ENCODE measurements at regions not wholly inside any gene's neighbourhood (a gene's known extent, or its start where the extent isn't known, plus 50 kb on each side); places are given as distances from the start of the nearest gene placed in this dataset.

DNA sequence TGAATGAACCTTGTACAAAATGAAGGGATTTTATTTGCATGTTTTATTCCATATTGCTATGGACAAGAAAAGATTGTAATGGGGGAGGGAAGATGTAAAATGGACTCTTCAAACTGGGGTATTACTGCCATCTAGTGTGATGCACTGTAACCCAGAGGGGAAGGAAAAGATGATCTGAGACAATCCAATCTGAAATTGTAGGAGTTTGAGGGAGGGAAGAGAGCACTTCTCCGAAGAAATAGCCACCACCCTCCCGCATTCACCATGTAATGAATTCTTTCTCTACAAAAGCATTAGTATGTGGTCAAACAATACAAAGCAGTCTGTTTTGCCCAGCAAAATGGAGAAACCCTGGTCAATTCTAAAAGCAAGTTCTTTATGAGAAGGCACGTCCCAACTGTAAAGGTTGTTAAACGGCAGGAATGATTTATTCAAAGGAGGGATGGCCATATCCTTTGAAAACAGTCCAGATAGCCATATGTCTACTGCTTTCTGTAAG, 679.5 kb upstream of the NRSN1 start:
- Histone ChIP-seq H3K36me3 (ENCODE audit: insufficient read depth, low read length) (no peaks in the 10 kb centered on the region), H3K27ac (no peak overlapping the region), H3K9ac (ENCODE audit: insufficient read length) (no peak overlapping the region), H3K9me3 (ENCODE audit: low read depth, low read length) (no peaks in the 10 kb centered on the region), H3K4me3 (no peak overlapping the region)
- no peak for TF ChIP-seq EZH2 (IDR thresholded peaks at IDR 0.05)
- no peak for TF ChIP-seq POLR2AphosphoS5 (IDR thresholded peaks at IDR 0.05; ENCODE audit: borderline replicate concordance, low read depth, low read length)
- TF ChIP-seq FOXP2 (optimal IDR thresholded peaks at IDR 0.05; ENCODE audit: control extremely low read depth, extremely low read length, insufficient read depth): no peak
- DNase-seq (ENCODE audit: low read depth, low spot score): peak; percentile 35

DNA sequence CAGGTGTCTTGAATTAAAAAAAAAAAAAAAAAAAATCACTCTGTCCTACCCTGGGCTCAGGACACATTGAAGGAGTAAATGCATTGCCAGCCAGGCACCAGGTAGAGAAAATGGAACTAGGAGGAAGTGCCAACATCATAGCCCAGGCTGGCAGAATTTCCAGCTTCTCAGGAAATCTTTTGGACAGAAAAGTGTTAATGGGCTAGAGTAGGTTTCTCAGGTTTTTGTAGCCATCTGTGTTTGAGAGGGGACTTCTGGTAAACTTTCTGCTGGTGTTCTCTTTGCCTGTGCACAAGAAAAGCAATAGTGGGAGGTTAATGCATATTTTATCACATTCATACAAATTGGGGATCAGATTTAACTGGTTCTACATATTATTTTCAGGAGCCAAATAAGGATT, 678.3 kb upstream of the NRSN1 start:
- no peak overlapping the region for H3K4me3 ChIP-seq
- H3K9me3 ChIP-seq (ENCODE audit: low read depth, low read length): no peaks in the 10 kb centered on the region
- H3K27ac ChIP-seq: no peak overlapping the region
- no peaks in the 10 kb centered on the region for H3K36me3 ChIP-seq (ENCODE audit: insufficient read depth, low read length)
- no peak overlapping the region for H3K9ac ChIP-seq (ENCODE audit: insufficient read length)
- DNase-seq (ENCODE audit: low read depth, low spot score): no peak
- TF ChIP-seq EZH2 (IDR thresholded peaks at IDR 0.05): no peak
- no peak for TF ChIP-seq POLR2AphosphoS5 (IDR thresholded peaks at IDR 0.05; ENCODE audit: borderline replicate concordance, low read depth, low read length)

DNA sequence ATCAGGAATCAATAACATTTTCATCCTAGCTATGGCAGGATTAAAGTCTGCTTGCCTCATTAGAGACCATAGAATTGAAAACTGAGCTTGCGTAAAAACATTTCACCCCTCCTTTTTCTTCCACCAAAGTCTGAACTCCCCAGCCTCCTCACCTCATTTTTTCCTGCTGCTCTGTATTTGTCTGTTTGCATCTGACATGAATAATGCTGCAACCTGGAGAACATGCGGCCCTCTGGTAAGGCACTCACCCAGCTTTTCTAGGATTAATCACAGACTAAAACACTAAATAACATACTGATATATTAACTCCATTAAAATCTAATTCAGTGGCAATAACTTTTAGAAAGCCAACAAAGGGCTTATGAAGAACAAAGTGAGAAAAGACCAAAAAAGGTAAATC, 677.7 kb upstream of the NRSN1 start:
- Histone ChIP-seq H3K27ac (no peak overlapping the region), H3K9ac (ENCODE audit: insufficient read length) (no peak overlapping the region), H3K4me3 (no peak overlapping the region), H3K36me3 (ENCODE audit: insufficient read depth, low read length) (no peaks in the 10 kb centered on the region), H3K9me3 (ENCODE audit: low read depth, low read length) (no peaks in the 10 kb centered on the region)
- TF ChIP-seq POLR2AphosphoS5 (IDR thresholded peaks at IDR 0.05; ENCODE audit: borderline replicate concordance, low read depth, low read length): no peak
- TF ChIP-seq EZH2 (IDR thresholded peaks at IDR 0.05): no peak
- DNase-seq (ENCODE audit: low read depth, low spot score): no peak

DNA sequence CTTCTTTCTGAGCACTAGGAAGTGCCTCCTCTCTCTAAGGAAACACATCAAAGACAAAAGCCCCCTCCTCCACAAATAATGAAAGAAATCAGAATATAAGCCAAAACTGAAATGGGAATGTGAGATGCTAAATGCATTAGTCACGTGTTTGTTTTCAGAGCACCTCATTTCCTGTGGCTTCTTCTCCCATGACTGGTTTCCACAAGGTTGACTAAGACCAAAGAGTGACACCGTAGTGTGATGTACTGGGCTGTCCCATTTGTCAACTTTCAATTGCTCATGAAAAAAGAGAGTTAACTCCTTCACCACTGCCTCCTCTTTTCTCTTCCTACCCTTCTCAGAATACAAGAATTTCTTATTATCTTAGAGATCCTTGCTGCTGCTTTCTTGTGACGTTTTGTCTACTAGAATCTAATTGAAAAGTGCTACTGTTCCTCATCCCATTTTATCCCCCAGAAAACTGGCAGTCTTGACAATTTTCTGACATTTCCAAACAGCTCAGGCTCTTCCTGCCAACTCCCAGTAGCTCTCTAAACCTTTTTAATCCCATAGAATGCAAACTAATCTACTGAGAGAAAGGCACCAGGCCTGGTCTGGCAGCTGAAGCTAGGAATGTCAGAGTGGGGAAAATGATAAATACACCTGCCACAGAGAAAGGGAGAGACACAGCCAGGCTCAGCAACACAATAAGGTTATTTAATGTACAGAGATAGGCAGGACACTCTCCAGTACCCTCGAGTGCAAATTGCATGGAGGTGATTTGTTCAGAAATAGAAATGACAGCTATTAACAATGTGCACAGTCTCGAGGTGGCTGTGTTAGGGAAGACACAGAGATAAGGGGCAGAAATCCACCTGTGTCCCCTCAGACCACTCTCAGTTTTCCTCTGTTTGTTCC, 671.7 kb upstream of the NRSN1 start:
- H3K4me3 ChIP-seq: no peak overlapping the region
- TF ChIP-seq POLR2AphosphoS5 (IDR thresholded peaks at IDR 0.05; ENCODE audit: borderline replicate concordance, low read depth, low read length) (no peak), FOXP2 (optimal IDR thresholded peaks at IDR 0.05; ENCODE audit: control extremely low read depth, extremely low read length, insufficient read depth) (no peak), EZH2 (IDR thresholded peaks at IDR 0.05) (no peak)
- no peak overlapping the region for H3K9ac ChIP-seq (ENCODE audit: insufficient read length)
- no peak for DNase-seq (ENCODE audit: low read depth, low spot score)
- no peak overlapping the region for H3K27ac ChIP-seq
- no peaks in the 10 kb centered on the region for H3K36me3 ChIP-seq (ENCODE audit: insufficient read depth, low read length)
- H3K9me3 ChIP-seq (ENCODE audit: low read depth, low read length): no peaks in the 10 kb centered on the region

DNA sequence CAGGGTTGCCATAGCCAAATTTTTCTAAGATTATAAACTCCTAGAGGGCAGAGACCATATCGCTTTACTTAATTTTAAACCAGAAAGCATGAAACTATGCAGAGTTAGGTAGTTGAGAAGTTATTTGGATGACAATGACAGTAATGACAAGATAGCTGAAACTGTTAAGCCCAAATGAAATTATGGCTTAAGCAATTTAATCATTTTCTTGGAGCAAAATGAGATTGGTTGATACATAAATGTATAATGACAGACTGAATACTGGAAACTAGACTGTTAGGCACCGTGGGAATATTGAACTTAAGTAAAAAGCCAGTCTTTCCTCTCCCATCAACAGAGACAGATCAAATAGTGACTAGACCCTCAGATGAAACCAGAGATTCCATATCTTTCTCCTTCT, 670.3 kb upstream of the NRSN1 start:
- no peak for DNase-seq (ENCODE audit: low read depth, low spot score)
- H3K9ac ChIP-seq (ENCODE audit: insufficient read length): no peak overlapping the region
- TF ChIP-seq EZH2 (IDR thresholded peaks at IDR 0.05): no peak
- TF ChIP-seq FOXP2 (optimal IDR thresholded peaks at IDR 0.05; ENCODE audit: control extremely low read depth, extremely low read length, insufficient read depth): no peak
- no peak for TF ChIP-seq POLR2AphosphoS5 (IDR thresholded peaks at IDR 0.05; ENCODE audit: borderline replicate concordance, low read depth, low read length)
- no peaks in the 10 kb centered on the region for H3K36me3 ChIP-seq (ENCODE audit: insufficient read depth, low read length)
- H3K4me3 ChIP-seq: no peak overlapping the region
- no peaks in the 10 kb centered on the region for H3K9me3 ChIP-seq (ENCODE audit: low read depth, low read length)
- H3K27ac ChIP-seq: no peak overlapping the region

DNA sequence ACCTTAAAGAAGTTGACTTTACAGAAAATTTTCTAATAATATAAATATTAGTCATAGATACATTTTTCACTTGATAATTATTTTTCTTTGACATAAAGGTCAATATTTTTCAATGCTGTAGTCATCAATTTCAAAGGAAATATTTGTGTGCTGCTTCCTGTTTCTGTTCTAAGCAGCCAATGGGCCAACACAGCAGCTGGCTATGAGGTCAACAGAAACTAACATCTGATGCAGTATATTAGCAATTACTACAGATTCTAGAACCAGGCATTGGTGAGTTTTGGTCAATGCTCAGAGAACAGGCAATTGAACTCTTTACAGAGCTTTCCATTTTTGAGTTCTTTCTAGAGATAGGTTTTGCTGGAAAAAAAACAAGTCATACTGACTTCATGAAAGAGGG, 669.6 kb upstream of the NRSN1 start:
- Histone ChIP-seq H3K9me3 (ENCODE audit: low read depth, low read length) (no peaks in the 10 kb centered on the region), H3K4me3 (no peak overlapping the region), H3K36me3 (ENCODE audit: insufficient read depth, low read length) (no peaks in the 10 kb centered on the region), H3K27ac (no peak overlapping the region), H3K9ac (ENCODE audit: insufficient read length) (no peak overlapping the region)
- DNase-seq (ENCODE audit: low read depth, low spot score): no peak
- TF ChIP-seq FOXP2 (optimal IDR thresholded peaks at IDR 0.05; ENCODE audit: control extremely low read depth, extremely low read length, insufficient read depth): no peak
- TF ChIP-seq POLR2AphosphoS5 (IDR thresholded peaks at IDR 0.05; ENCODE audit: borderline replicate concordance, low read depth, low read length): no peak
- TF ChIP-seq EZH2 (IDR thresholded peaks at IDR 0.05): no peak

DNA sequence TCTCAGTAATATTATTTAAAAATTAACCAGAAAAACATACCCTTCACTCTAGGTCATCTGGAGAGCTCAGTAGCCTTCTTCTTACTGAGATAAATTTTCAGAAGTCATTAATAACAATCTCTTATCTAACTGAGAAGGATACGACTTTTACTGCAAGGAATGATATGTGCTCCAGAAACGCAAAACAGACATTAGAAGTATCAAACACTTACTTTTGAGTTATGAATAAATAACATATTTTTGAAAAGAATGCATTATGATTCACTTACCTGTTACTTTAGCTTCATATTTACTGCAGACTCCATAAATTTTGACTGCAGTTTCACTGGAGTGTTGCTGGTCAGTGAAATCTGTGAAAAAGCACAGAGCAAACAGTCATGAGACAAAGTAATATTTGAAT, 668.7 kb upstream of the NRSN1 start:
- no peaks in the 10 kb centered on the region for H3K36me3 ChIP-seq (ENCODE audit: insufficient read depth, low read length)
- TF ChIP-seq FOXP2 (optimal IDR thresholded peaks at IDR 0.05; ENCODE audit: control extremely low read depth, extremely low read length, insufficient read depth) (no peak), EZH2 (IDR thresholded peaks at IDR 0.05) (no peak), POLR2AphosphoS5 (IDR thresholded peaks at IDR 0.05; ENCODE audit: borderline replicate concordance, low read depth, low read length) (no peak)
- no peak overlapping the region for H3K9ac ChIP-seq (ENCODE audit: insufficient read length)
- no peak for DNase-seq (ENCODE audit: low read depth, low spot score)
- H3K9me3 ChIP-seq (ENCODE audit: low read depth, low read length): no peaks in the 10 kb centered on the region
- H3K27ac ChIP-seq: no peak overlapping the region
- no peak overlapping the region for H3K4me3 ChIP-seq

DNA sequence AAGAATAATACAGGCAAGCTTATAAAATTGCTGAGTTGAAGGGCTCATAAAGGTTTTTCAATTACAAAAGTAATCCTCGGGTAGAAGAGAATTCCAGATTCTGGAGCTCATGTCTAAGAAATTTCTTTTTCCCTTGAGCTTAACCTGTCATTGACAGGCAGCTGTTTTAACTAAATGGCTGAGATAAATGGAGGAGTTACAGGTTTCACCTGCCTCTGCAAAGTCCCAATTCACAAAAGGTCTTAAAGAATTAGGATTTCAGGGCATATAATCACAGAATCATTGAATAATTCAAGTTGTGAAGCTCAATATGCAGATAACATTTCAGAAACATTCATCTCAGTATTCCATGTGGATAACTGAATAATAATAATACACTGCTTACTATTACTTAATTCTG, 660.1 kb upstream of the NRSN1 start:
- no peak for TF ChIP-seq POLR2AphosphoS5 (IDR thresholded peaks at IDR 0.05; ENCODE audit: borderline replicate concordance, low read depth, low read length)
- no peak for TF ChIP-seq EZH2 (IDR thresholded peaks at IDR 0.05)
- no peak for TF ChIP-seq FOXP2 (optimal IDR thresholded peaks at IDR 0.05; ENCODE audit: control extremely low read depth, extremely low read length, insufficient read depth)
- Histone ChIP-seq H3K9ac (ENCODE audit: insufficient read length) (no peak overlapping the region), H3K9me3 (ENCODE audit: low read depth, low read length) (no peaks in the 10 kb centered on the region), H3K4me3 (no peak overlapping the region), H3K36me3 (ENCODE audit: insufficient read depth, low read length) (no peaks in the 10 kb centered on the region), H3K27ac (no peak overlapping the region)
- no peak for DNase-seq (ENCODE audit: low read depth, low spot score)

DNA sequence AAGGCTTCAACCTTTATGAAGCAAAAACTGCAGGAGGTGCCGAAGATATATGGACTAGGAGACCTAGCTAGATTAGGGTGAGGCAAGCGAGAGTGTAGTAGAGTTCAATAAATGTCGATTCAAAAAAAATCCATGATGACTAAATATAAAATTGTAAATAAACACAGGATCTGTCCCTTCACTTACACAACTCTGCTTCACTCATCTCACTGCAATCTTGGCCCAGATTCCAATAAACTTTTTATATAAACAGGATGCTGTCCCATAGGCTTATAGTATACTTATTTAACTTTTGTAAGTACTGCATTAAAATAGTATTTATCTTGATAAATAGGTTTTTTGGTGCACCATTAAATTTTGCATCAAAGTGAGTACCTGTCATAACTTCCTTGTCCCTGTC, 648.4 kb upstream of the NRSN1 start:
- no peak overlapping the region for H3K4me3 ChIP-seq
- no peak overlapping the region for H3K9ac ChIP-seq (ENCODE audit: insufficient read length)
- no peak overlapping the region for H3K27ac ChIP-seq
- DNase-seq (ENCODE audit: low read depth, low spot score): no peak
- TF ChIP-seq FOXP2 (optimal IDR thresholded peaks at IDR 0.05; ENCODE audit: control extremely low read depth, extremely low read length, insufficient read depth) (no peak), POLR2AphosphoS5 (IDR thresholded peaks at IDR 0.05; ENCODE audit: borderline replicate concordance, low read depth, low read length) (no peak), EZH2 (IDR thresholded peaks at IDR 0.05) (no peak)
- H3K9me3 ChIP-seq (ENCODE audit: low read depth, low read length): no peaks in the 10 kb centered on the region
- H3K36me3 ChIP-seq (ENCODE audit: insufficient read depth, low read length): no peaks in the 10 kb centered on the region
